GM19455 (cell line): ENCODE measurements at regions not wholly inside any gene's neighbourhood (a gene's known extent, or its start where the extent isn't known, plus 50 kb on each side); places are given as distances from the start of the nearest gene placed in this dataset.

Source experiments
- ATAC-seq: cut with Tn5 transposase; IDR thresholded peaks from one replicate; pipeline ENCODE4 v1.9.1; 2021; ENCODE audit not compliant: unreplicated experiment

- no peak for ATAC-seq
Measured at GRCh38 chr13:44089452-44089851, 209.7 kb downstream of the LACC1 start.

GRCh38 chr13:44092078-44092970 lies 212.6 kb downstream of the LACC1 start:
- no peak for ATAC-seq

- ATAC-seq, result no peak
Measured at GRCh38 chr13:44093607-44094564, 214.2 kb downstream of the LACC1 start.

GRCh38 chr13:44096901-44097300 lies 217.2 kb downstream of the LACC1 start:
- ATAC-seq, result no peak

- ATAC-seq, result no peak
Measured at GRCh38 chr13:44098559-44098958, 218.9 kb downstream of the LACC1 start.

GRCh38 chr13:44101347-44102083 lies 221.8 kb downstream of the LACC1 start:
- no peak for ATAC-seq

- no peak for ATAC-seq
Measured at GRCh38 chr13:44103429-44104196, 223.9 kb downstream of the LACC1 start.

- no peak for ATAC-seq
Measured at GRCh38 chr13:44104197-44104490, 224.4 kb downstream of the LACC1 start.

- ATAC-seq, result no peak
Measured at GRCh38 chr13:44104969-44105368, 225.3 kb downstream of the LACC1 start.

- ATAC-seq, result no peak
Measured at GRCh38 chr13:44106266-44107152, 226.8 kb downstream of the LACC1 start.

- ATAC-seq, result no peak
Measured at GRCh38 chr13:44107357-44108121, 227.8 kb downstream of the LACC1 start.

- no peak for ATAC-seq
Measured at GRCh38 chr13:44108331-44108858, 228.7 kb downstream of the LACC1 start.

GRCh38 chr13:44110091-44110621 lies 230.5 kb downstream of the LACC1 start:
- ATAC-seq, result no peak

GRCh38 chr13:44111701-44112100 lies 232.0 kb downstream of the LACC1 start:
- ATAC-seq, result no peak

- no peak for ATAC-seq
Measured at GRCh38 chr13:44112700-44113329, 233.1 kb downstream of the LACC1 start.

- ATAC-seq, result no peak
Measured at GRCh38 chr13:44116562-44117332, 237.0 kb downstream of the LACC1 start.

GRCh38 chr13:44117351-44117750 lies 237.6 kb downstream of the LACC1 start:
- ATAC-seq, result no peak
